ENCODE measurements at regions not wholly inside any gene's neighbourhood (a gene's known extent, or its start where the extent isn't known, plus 50 kb on each side); places are given as distances from the start of the nearest gene placed in this dataset.

DNA sequence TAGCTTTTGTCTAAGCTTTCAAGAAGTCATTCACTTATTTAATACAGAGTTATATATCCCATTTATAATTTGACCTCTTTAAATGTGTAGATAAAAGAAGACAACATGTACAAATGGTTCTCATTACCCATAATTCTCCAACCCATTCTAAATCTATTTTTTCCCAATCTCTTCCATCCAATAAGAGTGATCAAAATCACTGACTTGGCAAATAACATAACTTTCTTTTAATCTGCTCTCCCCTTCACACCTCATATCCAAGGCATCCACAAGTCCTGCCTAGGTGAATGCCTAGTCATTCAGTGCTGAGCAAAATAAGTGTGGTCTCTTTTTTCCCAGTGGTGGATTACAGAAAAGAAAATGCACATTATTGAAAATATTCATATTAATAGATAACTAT is 1231.1 kb downstream of the CDH11 start:
- TF ChIP-seq POLR2A (IDR thresholded peaks at IDR 0.05) (no peak), POLR2AphosphoS5 (IDR thresholded peaks at IDR 0.05; ENCODE audit: insufficient read depth in 1 of 2, low read depth in 1 of 2) (no peak)
- TF ChIP-seq, protein P1, sequence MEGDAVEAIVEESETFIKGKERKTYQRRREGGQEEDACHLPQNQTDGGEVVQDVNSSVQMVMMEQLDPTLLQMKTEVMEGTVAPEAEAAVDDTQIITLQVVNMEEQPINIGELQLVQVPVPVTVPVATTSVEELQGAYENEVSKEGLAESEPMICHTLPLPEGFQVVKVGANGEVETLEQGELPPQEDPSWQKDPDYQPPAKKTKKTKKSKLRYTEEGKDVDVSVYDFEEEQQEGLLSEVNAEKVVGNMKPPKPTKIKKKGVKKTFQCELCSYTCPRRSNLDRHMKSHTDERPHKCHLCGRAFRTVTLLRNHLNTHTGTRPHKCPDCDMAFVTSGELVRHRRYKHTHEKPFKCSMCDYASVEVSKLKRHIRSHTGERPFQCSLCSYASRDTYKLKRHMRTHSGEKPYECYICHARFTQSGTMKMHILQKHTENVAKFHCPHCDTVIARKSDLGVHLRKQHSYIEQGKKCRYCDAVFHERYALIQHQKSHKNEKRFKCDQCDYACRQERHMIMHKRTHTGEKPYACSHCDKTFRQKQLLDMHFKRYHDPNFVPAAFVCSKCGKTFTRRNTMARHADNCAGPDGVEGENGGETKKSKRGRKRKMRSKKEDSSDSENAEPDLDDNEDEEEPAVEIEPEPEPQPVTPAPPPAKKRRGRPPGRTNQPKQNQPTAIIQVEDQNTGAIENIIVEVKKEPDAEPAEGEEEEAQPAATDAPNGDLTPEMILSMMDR (IDR thresholded peaks at IDR 0.05) = no peak

All from vagina (tissue), 2 donors.